ENCODE measurements at regions not wholly inside any gene's neighbourhood (a gene's known extent, or its start where the extent isn't known, plus 50 kb on each side); places are given as distances from the start of the nearest gene placed in this dataset.

- ChIA-PET POLR2A (no interaction called here), CTCF (no interaction called here)
- TF ChIP-seq CTCF (IDR thresholded peaks at IDR 0.05; ENCODE audit: insufficient read depth, low read depth, low read length): no peak
- no peak for DNase-seq (ENCODE audit: low read depth)
- H3K4me3 ChIP-seq (ENCODE audit: low read depth, low read length): no peak overlapping the region
- no peaks in the 10 kb centered on the region for H3K27me3 ChIP-seq (ENCODE audit: control insufficient read depth, insufficient read depth, low read length)
- no peaks in the 10 kb centered on the region for H3K36me3 ChIP-seq (ENCODE audit: control insufficient read depth, insufficient read depth, low read length)
Measured at GRCh38 chr21:23026878-23027277, 2028.7 kb downstream of the NCAM2 start.

- CTCF ChIA-PET: no interaction called here
- POLR2A ChIA-PET: no interaction called here
- DNase-seq (ENCODE audit: low read depth): no peak
- H3K4me3 ChIP-seq (ENCODE audit: low read depth, low read length): no peak overlapping the region
- no peak for TF ChIP-seq CTCF (IDR thresholded peaks at IDR 0.05; ENCODE audit: insufficient read depth, low read depth, low read length)
- H3K27me3 ChIP-seq (ENCODE audit: control insufficient read depth, insufficient read depth, low read length): no peaks in the 10 kb centered on the region
- H3K36me3 ChIP-seq (ENCODE audit: control insufficient read depth, insufficient read depth, low read length): no peaks in the 10 kb centered on the region
Measured at GRCh38 chr21:23039846-23040245, 2041.6 kb downstream of the NCAM2 start.

- DNase-seq (ENCODE audit: low read depth): no peak
- ChIA-PET POLR2A (no interaction called here), CTCF (no interaction called here)
- TF ChIP-seq CTCF (IDR thresholded peaks at IDR 0.05; ENCODE audit: insufficient read depth, low read depth, low read length): no peak
- Histone ChIP-seq H3K36me3 (ENCODE audit: control insufficient read depth, insufficient read depth, low read length) (no peaks in the 10 kb centered on the region), H3K4me3 (ENCODE audit: low read depth, low read length) (no peak overlapping the region), H3K27me3 (ENCODE audit: control insufficient read depth, insufficient read depth, low read length) (no peaks in the 10 kb centered on the region)
Measured at GRCh38 chr21:23045955-23046354, 2047.7 kb downstream of the NCAM2 start.

- H3K4me3 ChIP-seq (ENCODE audit: low read depth, low read length): no peak overlapping the region
- no peak for TF ChIP-seq CTCF (IDR thresholded peaks at IDR 0.05; ENCODE audit: insufficient read depth, low read depth, low read length)
- POLR2A ChIA-PET: no interaction called here
- DNase-seq (ENCODE audit: low read depth): no peak
- no peaks in the 10 kb centered on the region for H3K27me3 ChIP-seq (ENCODE audit: control insufficient read depth, insufficient read depth, low read length)
- CTCF ChIA-PET: no interaction called here
- no peaks in the 10 kb centered on the region for H3K36me3 ChIP-seq (ENCODE audit: control insufficient read depth, insufficient read depth, low read length)
Measured at GRCh38 chr21:23067672-23068071, 2069.5 kb downstream of the NCAM2 start.

- Histone ChIP-seq H3K4me3 (ENCODE audit: low read depth, low read length) (no peak overlapping the region), H3K36me3 (ENCODE audit: control insufficient read depth, insufficient read depth, low read length) (no peaks in the 10 kb centered on the region), H3K27me3 (ENCODE audit: control insufficient read depth, insufficient read depth, low read length) (no peaks in the 10 kb centered on the region)
- no peak for TF ChIP-seq CTCF (IDR thresholded peaks at IDR 0.05; ENCODE audit: insufficient read depth, low read depth, low read length)
- ChIA-PET POLR2A (no interaction called here), CTCF (no interaction called here)
- DNase-seq (ENCODE audit: low read depth): no peak
Measured at GRCh38 chr21:23083242-23083641, 2085.0 kb downstream of the NCAM2 start.
